Activated CD4-positive, alpha-beta T cell treated with anti-CD3 and anti-CD28 coated beads for 36 hours (primary cell): ENCODE measurements at regions not wholly inside any gene's neighbourhood (a gene's known extent, or its start where the extent isn't known, plus 50 kb on each side); places are given as distances from the start of the nearest gene placed in this dataset.

ENCODE experiments used
- ATAC-seq: fragments of 200-7000 bp; cut with Tn5 transposase; one replicate; pipeline ENCODE4 v1.10.0; 2021; ENCODE audit warnings: mild to moderate bottlenecking, moderate library complexity
- CTCF ChIA-PET: fragments of 350-600 bp; sonication (Branson Sonifier 250); formaldehyde crosslinking; loops from one replicate; lab custom pipeline; 2021; ENCODE audit warnings: antibody characterized with exemption; lab: Charles Lee
- POLR2A ChIA-PET: fragments of 350-600 bp; sonication (Branson Sonifier 250); formaldehyde crosslinking; loops from one replicate; lab custom pipeline; 2021; ENCODE audit warnings: antibody characterized with exemption, inconsistent platforms; lab: Charles Lee
- DNase-seq: peaks from one replicate; pipeline ENCODE4 v3.0.0-alpha.2; 2020
- H3K27ac Mint-ChIP-seq: one replicate; pipeline ENCODE4 v1.8.0; 2021; ENCODE audit warnings: mixed read lengths
- H3K27me3 Mint-ChIP-seq: one replicate; pipeline ENCODE4 v1.8.0; 2021; ENCODE audit warnings: mixed read lengths
- H3K36me3 Mint-ChIP-seq: one replicate; pipeline ENCODE4 v1.8.0; 2021; ENCODE audit warnings: low read depth, mixed read lengths
- H3K4me1 Mint-ChIP-seq: one replicate; pipeline ENCODE4 v1.8.0; 2021; ENCODE audit warnings: mixed read lengths
- H3K4me3 Mint-ChIP-seq: one replicate; pipeline ENCODE4 v1.8.0; 2021; ENCODE audit warnings: mild to moderate bottlenecking, moderate library complexity, mixed read lengths
- H3K9me3 Mint-ChIP-seq: one replicate; pipeline ENCODE4 v1.8.0; 2021; ENCODE audit warnings: low read depth, mixed read lengths
- intact Hi-C, 2 experiments: fragments of 100-400 bp; cut with DNase I in 1 of 2; cut with micrococcal nuclease in 1 of 2; formaldehyde crosslinking; loops; one replicate each; pipeline versions ENCODE4 v1.14.2 to v1.15.1; 2022 to 2024; cut with DNase I, micrococcal nuclease

- Mint-ChIP-seq H3K27ac (no peak overlapping the region), H3K4me1 (peaks cover 2% of the 10 kb centered on the region), H3K27me3 (no peaks in the 10 kb centered on the region), H3K36me3 (no peaks in the 10 kb centered on the region), H3K4me3 (no peak overlapping the region), H3K9me3 (no peaks in the 10 kb centered on the region)
- ATAC-seq: no peak
- POLR2A ChIA-PET: no interaction called here
- CTCF ChIA-PET: no interaction called here
- DNase-seq: no peak
- intact Hi-C loops: loop anchor here in 1 of 2 experiments (10.0 kb wide), 1 partner anchor 1098 kb away; no protein-coding TSS in a partner anchor
These were observed 383.2 kb upstream of the KCNMB2 start for GRCh38 chr3:178152988-178153387.

- Mint-ChIP-seq H3K4me1 (peaks cover 2% of the 10 kb centered on the region), H3K36me3 (no peaks in the 10 kb centered on the region), H3K9me3 (no peaks in the 10 kb centered on the region), H3K27ac (no peak overlapping the region), H3K27me3 (no peaks in the 10 kb centered on the region), H3K4me3 (no peak overlapping the region)
- intact Hi-C loops: loop anchor here in 1 of 2 experiments (10.0 kb wide), 1 partner anchor 1101 kb away; no protein-coding TSS in a partner anchor
- ChIA-PET POLR2A (no interaction called here), CTCF (interaction anchor here (0.6 kb wide), 1 partner anchor 1731 kb away, joined by 3 read pairs; no protein-coding TSS in a partner anchor)
- ATAC-seq (no peak), DNase-seq (peak; percentile 9)
These were observed 380.7 kb upstream of the KCNMB2 start for GRCh38 chr3:178155521-178155920.

- no peak overlapping the region for H3K4me3 Mint-ChIP-seq
- H3K36me3 Mint-ChIP-seq: no peaks in the 10 kb centered on the region
- no peak for DNase-seq
- ATAC-seq: no peak
- ChIA-PET POLR2A (no interaction called here), CTCF (no interaction called here)
- no peak overlapping the region for H3K27ac Mint-ChIP-seq
- intact Hi-C loops: loop anchor here in 1 of 2 experiments (10.0 kb wide), 1 partner anchor 1102 kb away; no protein-coding TSS in a partner anchor
- peaks cover 2% of the 10 kb centered on the region for H3K4me1 Mint-ChIP-seq
- no peaks in the 10 kb centered on the region for H3K27me3 Mint-ChIP-seq
- no peaks in the 10 kb centered on the region for H3K9me3 Mint-ChIP-seq
These were observed 379.9 kb upstream of the KCNMB2 start for GRCh38 chr3:178156301-178156700.

- H3K27ac Mint-ChIP-seq: no peak overlapping the region
- no peak overlapping the region for H3K4me3 Mint-ChIP-seq
- H3K36me3 Mint-ChIP-seq: no peaks in the 10 kb centered on the region
- H3K9me3 Mint-ChIP-seq: no peaks in the 10 kb centered on the region
- ChIA-PET POLR2A (no interaction called here), CTCF (interaction anchor here (2.1 kb wide), 1 partner anchor 8 kb away, joined by 6 read pairs; no protein-coding TSS in a partner anchor)
- DNase-seq: no peak
- H3K27me3 Mint-ChIP-seq: no peaks in the 10 kb centered on the region
- no peaks in the 10 kb centered on the region for H3K4me1 Mint-ChIP-seq
- no peak for ATAC-seq
- intact Hi-C loops: loop anchor here in 1 of 2 experiments (10.0 kb wide), 1 partner anchor 1105 kb away; no protein-coding TSS in a partner anchor
These were observed 376.5 kb upstream of the KCNMB2 start for GRCh38 chr3:178159691-178160220.

DNA sequence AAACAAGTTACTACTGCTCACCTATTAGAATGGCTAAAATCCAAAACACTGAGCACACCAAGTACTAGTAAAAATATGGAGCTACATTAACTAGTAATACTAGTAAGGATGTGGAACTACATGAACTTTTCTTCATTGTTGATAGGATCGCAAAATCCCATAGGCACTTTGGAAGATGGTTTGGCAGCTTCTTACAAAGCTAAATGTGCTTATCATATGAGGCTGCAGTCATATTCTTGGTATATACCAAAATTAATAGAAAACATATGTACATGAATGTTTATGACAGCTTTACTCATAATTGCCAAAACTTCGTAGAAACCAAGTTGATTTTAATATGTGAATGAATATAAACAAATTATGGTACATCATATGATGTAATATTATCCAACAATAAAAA, 366.8 kb upstream of the KCNMB2 start:
- H3K27me3 Mint-ChIP-seq: no peaks in the 10 kb centered on the region
- intact Hi-C loops: no loop called here
- no peak overlapping the region for H3K4me3 Mint-ChIP-seq
- no peaks in the 10 kb centered on the region for H3K9me3 Mint-ChIP-seq
- no peaks in the 10 kb centered on the region for H3K4me1 Mint-ChIP-seq
- DNase-seq (no peak), ATAC-seq (no peak)
- ChIA-PET CTCF (no interaction called here), POLR2A (no interaction called here)
- H3K36me3 Mint-ChIP-seq: no peaks in the 10 kb centered on the region
- no peak overlapping the region for H3K27ac Mint-ChIP-seq

- ATAC-seq (no peak), DNase-seq (no peak)
- no peak overlapping the region for H3K27ac Mint-ChIP-seq
- intact Hi-C loops: no loop called here
- H3K4me3 Mint-ChIP-seq: no peak overlapping the region
- H3K4me1 Mint-ChIP-seq: no peaks in the 10 kb centered on the region
- H3K36me3 Mint-ChIP-seq: no peaks in the 10 kb centered on the region
- H3K9me3 Mint-ChIP-seq: no peaks in the 10 kb centered on the region
- no peaks in the 10 kb centered on the region for H3K27me3 Mint-ChIP-seq
- CTCF ChIA-PET: interaction anchor here (0.6 kb wide), 1 partner anchor 415 kb away, joined by 4 read pairs; no protein-coding TSS in a partner anchor
- POLR2A ChIA-PET: no interaction called here
These were observed 365.3 kb upstream of the KCNMB2 start for GRCh38 chr3:178170698-178171535.

GRCh38 chr3:178172121-178172520, 364.1 kb upstream of the KCNMB2 start:
- Mint-ChIP-seq H3K4me3 (no peak overlapping the region), H3K9me3 (no peaks in the 10 kb centered on the region), H3K36me3 (no peaks in the 10 kb centered on the region), H3K4me1 (no peaks in the 10 kb centered on the region), H3K27me3 (no peaks in the 10 kb centered on the region), H3K27ac (no peak overlapping the region)
- CTCF ChIA-PET: no interaction called here
- POLR2A ChIA-PET: no interaction called here
- DNase-seq: no peak
- intact Hi-C loops: no loop called here
- no peak for ATAC-seq

DNA sequence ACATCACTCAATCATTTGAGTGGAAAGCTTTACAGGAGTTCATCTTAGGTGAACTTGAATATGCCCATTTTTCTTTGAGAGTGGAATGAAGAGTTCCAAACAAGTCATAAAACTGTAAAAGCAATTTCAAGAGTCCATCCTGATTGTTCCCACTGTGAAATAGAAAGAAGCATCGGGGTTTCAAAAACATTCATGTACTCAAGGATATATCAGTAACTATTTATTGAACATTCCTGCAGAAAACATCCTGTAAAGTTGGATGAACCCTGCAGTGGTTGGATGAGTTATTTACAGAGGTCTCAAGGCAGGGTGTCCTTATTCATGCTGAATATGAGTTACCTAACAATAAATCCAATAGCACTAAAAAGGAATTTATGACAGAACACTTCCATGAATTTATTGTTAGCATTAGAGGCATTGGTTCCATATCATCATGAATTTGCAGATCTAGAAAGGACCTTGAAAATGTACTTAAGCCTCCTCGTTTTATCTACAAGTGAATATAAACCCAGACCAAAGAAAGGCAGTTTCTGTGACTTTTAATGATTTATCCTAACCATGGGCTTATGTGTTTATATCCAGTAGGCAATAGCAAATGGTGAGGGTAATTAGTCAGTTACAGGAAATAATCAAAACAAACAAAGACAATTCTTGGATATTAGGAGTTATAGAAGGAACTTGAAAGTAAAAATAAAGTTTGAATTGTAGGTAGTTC, 361.9 kb upstream of the KCNMB2 start:
- Mint-ChIP-seq H3K9me3 (no peaks in the 10 kb centered on the region), H3K27me3 (no peaks in the 10 kb centered on the region), H3K4me1 (no peaks in the 10 kb centered on the region), H3K27ac (no peak overlapping the region), H3K36me3 (no peaks in the 10 kb centered on the region), H3K4me3 (no peak overlapping the region)
- POLR2A ChIA-PET: no interaction called here
- intact Hi-C loops: no loop called here
- DNase-seq: no peak
- ATAC-seq: no peak
- CTCF ChIA-PET: no interaction called here

DNA sequence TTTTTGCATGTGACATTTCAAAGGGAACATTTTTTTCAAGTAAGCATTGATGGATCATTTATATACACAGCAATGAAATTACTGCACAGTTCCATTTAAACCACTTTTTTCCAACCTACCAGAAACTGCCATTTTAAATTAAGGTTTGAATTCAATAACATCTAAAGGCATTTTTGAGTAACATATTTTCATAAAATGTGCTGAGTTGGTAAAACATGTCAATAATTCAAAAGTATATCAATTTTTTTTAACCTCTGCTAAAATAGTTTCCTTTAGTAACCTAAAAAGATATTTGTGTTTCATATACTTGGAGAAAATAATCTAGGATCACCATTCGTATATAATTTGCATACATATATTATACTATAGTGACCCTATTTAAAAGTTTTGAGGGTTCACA, 355.1 kb upstream of the KCNMB2 start:
- no peak overlapping the region for H3K27ac Mint-ChIP-seq
- ChIA-PET POLR2A (no interaction called here), CTCF (no interaction called here)
- no peaks in the 10 kb centered on the region for H3K36me3 Mint-ChIP-seq
- H3K4me3 Mint-ChIP-seq: no peak overlapping the region
- DNase-seq (no peak), ATAC-seq (no peak)
- H3K4me1 Mint-ChIP-seq: no peaks in the 10 kb centered on the region
- peaks cover 2% of the 10 kb centered on the region for H3K27me3 Mint-ChIP-seq
- intact Hi-C loops: no loop called here
- no peaks in the 10 kb centered on the region for H3K9me3 Mint-ChIP-seq

GRCh38 chr3:178181784-178182183, 354.5 kb upstream of the KCNMB2 start:
- CTCF ChIA-PET: no interaction called here
- Mint-ChIP-seq H3K27ac (no peak overlapping the region), H3K36me3 (no peaks in the 10 kb centered on the region), H3K9me3 (no peaks in the 10 kb centered on the region), H3K27me3 (peaks cover 2% of the 10 kb centered on the region), H3K4me3 (no peak overlapping the region), H3K4me1 (no peaks in the 10 kb centered on the region)
- no peak for DNase-seq
- POLR2A ChIA-PET: no interaction called here
- intact Hi-C loops: no loop called here
- no peak for ATAC-seq

- Mint-ChIP-seq H3K4me1 (no peaks in the 10 kb centered on the region), H3K27ac (no peak overlapping the region), H3K4me3 (no peak overlapping the region), H3K27me3 (peaks cover 2% of the 10 kb centered on the region), H3K36me3 (no peaks in the 10 kb centered on the region), H3K9me3 (no peaks in the 10 kb centered on the region)
- no peak for DNase-seq
- ChIA-PET CTCF (no interaction called here), POLR2A (no interaction called here)
- ATAC-seq: no peak
- intact Hi-C loops: no loop called here
These were observed 353.9 kb upstream of the KCNMB2 start for GRCh38 chr3:178182337-178182779.
